Heart left ventricle (tissue), 16 donors: ENCODE measurements at regions not wholly inside any gene's neighbourhood (a gene's known extent, or its start where the extent isn't known, plus 50 kb on each side); places are given as distances from the start of the nearest gene placed in this dataset.

ENCODE experiments used
- ATAC-seq, 4 donors: fragments of 200-7000 bp; cut with Tn5 transposase; one replicate each; pipeline ENCODE4 v1.9.1; 2020 to 2022; ENCODE audit warnings: moderate library complexity in 4 of 4, mild to moderate bottlenecking in 3 of 4, moderate number of reproducible peaks in 1 of 4
- DNase-seq, 5 donors: peaks; one replicate each; pipeline ENCODE4 v3.0.0-alpha.2; 2020
- H3K27ac ChIP-seq, 12 donors: fragments of 200-600 bp; sonication (generic) in 4 of 12; one replicate each; pipeline versions ENCODE4 v1.5.0 to v1.8.0; 2016 to 2022; ENCODE audit warnings: mild to moderate bottlenecking in 2 of 12
- H3K27me3 ChIP-seq, 9 donors: fragments of 200-600 bp; sonication (generic) in 2 of 9; one replicate each; pipeline versions ENCODE4 v1.5.1 to v1.8.0; 2016 to 2022; ENCODE audit warnings: mild to moderate bottlenecking in 3 of 9
- H3K36me3 ChIP-seq, 9 donors: fragments of 200-600 bp; sonication (generic) in 2 of 9; one replicate each; pipeline versions ENCODE4 v1.5.0 to v1.8.0; 2018 to 2022; ENCODE audit warnings: mild to moderate bottlenecking in 2 of 9
- H3K4me1 ChIP-seq, 12 donors: fragments of 200-600 bp; sonication (generic) in 4 of 12; one replicate each; pipeline versions ENCODE4 v1.5.0 to v1.8.0; 2016 to 2022; ENCODE audit warnings: mild to moderate bottlenecking in 3 of 12
- H3K4me3 ChIP-seq, 12 donors: fragments of 200-600 bp; sonication (generic) in 4 of 12; one replicate each; pipeline versions ENCODE4 v1.5.0 to v1.8.0; 2017 to 2022; ENCODE audit warnings: mild to moderate bottlenecking in 9 of 12, moderate library complexity in 4 of 12
- H3K9me3 ChIP-seq, 12 donors: fragments of 200-600 bp; sonication (generic) in 4 of 12; one replicate each; pipeline versions ENCODE4 v1.5.0 to v1.8.0; 2016 to 2022; ENCODE audit warnings: mild to moderate bottlenecking in 1 of 12
- POLR2A ChIP-seq, 2 donors: fragments of 450-650 bp; IDR thresholded peaks; one replicate each; pipeline ENCODE4 v1.6.1; 2017; ENCODE audit warnings: antibody characterized with exemption in 2 of 2, mild to moderate bottlenecking in 2 of 2, moderate library complexity in 2 of 2
- WGBS, 4 donors: extraction: QIAGEN DNeasy Blood & Tissue Kit in 2 of 4; methylation state at CpG; one replicate each; pipeline versions ENCODE4 v1.1.5 to v1.1.7; 2013 to 2018; 5-methylcytosine and 5-hydroxymethylcytosine counted together
- intact Hi-C, 10 donors: fragments of 100-400 bp; cut with DNase I; formaldehyde crosslinking; loops; one replicate each; pipeline versions ENCODE4 v1.11.1 to v1.14.2; 2022
- TF ChIP-seq, protein P1 (sequence below), 12 donors: fragments of 200-600 bp; sonication (generic) in 4 of 12; IDR thresholded peaks; one replicate each; pipeline versions ENCODE4 v1.5.0 to v1.8.0; 2018 to 2022; ENCODE audit warnings: antibody characterized with exemption in 12 of 12, mild to moderate bottlenecking in 5 of 12
- donor health status: ischemic (EF 13 %, LVEDD 7.1; RV severe dilation, severe dysfunction).
- donor health status: healthy with polysubstance abuse.
- donor health status: DM: no; HTN: yes; CAD: no.
- donor health status: DM: no; HTN: no; CAD: no.
- donor health status: ischemic (EF 25% LVEDD 6.9; RV normal size, moderate dysfunction).
- donor health status: ischemic (EF 25% LVEDD 5.7; RV mildly dilated, moderate dysfunction).
- donor health status: healthy.
- donor health status: DM: yes; HTN: yes; CAD: no.
- donor health status: ischemic (EF 35%, LVEDD 5.7; RV mildly dilated, moderate dysfunction).
- donor health status: nonischemic (EF 11% LVEDD 7.7; RV severe dilation, severe dysfunction).
- donor health status: DM: yes; HTN: yes; CAD: no.
- donor health status: PGD.
- donor health status: ischemic (EF 29% LVEDD 5.4; RV normal size, mild dysfunction).
- donor health status: nonischemic (EF 23%, LVEDD 6.1; RV moderate dilation, normal function).

GRCh38 chr1:217230412-217230811, 400.5 kb downstream of the GPATCH2 start:
- ATAC-seq: peak in 1 of 4 donors; percentile 37
- TF ChIP-seq, protein P1, sequence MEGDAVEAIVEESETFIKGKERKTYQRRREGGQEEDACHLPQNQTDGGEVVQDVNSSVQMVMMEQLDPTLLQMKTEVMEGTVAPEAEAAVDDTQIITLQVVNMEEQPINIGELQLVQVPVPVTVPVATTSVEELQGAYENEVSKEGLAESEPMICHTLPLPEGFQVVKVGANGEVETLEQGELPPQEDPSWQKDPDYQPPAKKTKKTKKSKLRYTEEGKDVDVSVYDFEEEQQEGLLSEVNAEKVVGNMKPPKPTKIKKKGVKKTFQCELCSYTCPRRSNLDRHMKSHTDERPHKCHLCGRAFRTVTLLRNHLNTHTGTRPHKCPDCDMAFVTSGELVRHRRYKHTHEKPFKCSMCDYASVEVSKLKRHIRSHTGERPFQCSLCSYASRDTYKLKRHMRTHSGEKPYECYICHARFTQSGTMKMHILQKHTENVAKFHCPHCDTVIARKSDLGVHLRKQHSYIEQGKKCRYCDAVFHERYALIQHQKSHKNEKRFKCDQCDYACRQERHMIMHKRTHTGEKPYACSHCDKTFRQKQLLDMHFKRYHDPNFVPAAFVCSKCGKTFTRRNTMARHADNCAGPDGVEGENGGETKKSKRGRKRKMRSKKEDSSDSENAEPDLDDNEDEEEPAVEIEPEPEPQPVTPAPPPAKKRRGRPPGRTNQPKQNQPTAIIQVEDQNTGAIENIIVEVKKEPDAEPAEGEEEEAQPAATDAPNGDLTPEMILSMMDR (IDR thresholded peaks at IDR 0.05): peak in 5 of 12 donors; percentile 8 to 22 (median 15)
- TF ChIP-seq POLR2A (IDR thresholded peaks at IDR 0.05): no peak

GRCh38 chr1:217228689-217229088, 402.2 kb downstream of the GPATCH2 start:
- no peak for DNase-seq
- Histone ChIP-seq H3K36me3 (no peaks in the 10 kb centered on the region), H3K4me3 (no peak overlapping the region), H3K27me3 (no peaks in the 10 kb centered on the region), H3K9me3 (no peaks in the 10 kb centered on the region), H3K27ac (no peak overlapping the region), H3K4me1 (no peaks in the 10 kb centered on the region)
- TF ChIP-seq, protein P1 (IDR thresholded peaks at IDR 0.05): no peak
- no peak for TF ChIP-seq POLR2A (IDR thresholded peaks at IDR 0.05)
- intact Hi-C loops: no loop called here
- WGBS, 4 donors: 58 to 80% (median 73%) methylated on average over 5 of the region's 5 CpGs
- ATAC-seq: no peak

More at GRCh38 chr1:217230412-217230811, 400.5 kb downstream of the GPATCH2 start:
- no peak for DNase-seq
- no peaks in the 10 kb centered on the region for H3K4me1 ChIP-seq
- 44 to 56% (median 47%) methylated on average over 2 of the region's 2 CpGs for WGBS, 4 donors
- intact Hi-C loops: no loop called here
- H3K36me3 ChIP-seq: no peaks in the 10 kb centered on the region
- H3K27ac ChIP-seq: no peak overlapping the region
- no peaks in the 10 kb centered on the region for H3K9me3 ChIP-seq
- H3K4me3 ChIP-seq: no peak overlapping the region
- no peaks in the 10 kb centered on the region for H3K27me3 ChIP-seq

DNA sequence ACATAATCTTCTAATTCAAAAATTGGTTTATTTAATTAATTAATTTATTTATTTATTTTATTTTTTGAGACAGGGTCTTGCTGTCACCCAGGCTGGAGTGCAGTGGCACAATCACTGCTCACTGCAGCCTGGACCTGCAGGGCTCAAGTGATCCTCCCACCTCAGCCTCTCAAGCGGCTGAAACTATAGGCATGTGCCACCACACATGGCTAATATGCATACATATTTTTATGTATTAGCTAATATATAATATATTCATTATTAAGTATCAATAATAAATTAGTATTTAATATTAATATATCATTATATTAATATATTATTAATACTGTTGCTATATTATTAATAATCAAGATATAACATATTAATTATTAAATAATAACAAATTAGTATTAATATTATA, 406.7 kb downstream of the GPATCH2 start:
- WGBS, 4 donors: 88 to 97% (median 95%) methylated on average over 1 of the region's 1 CpG
- intact Hi-C loops: no loop called here
- DNase-seq: no peak

GRCh38 chr1:217214551-217214950, 416.3 kb downstream of the GPATCH2 start:
- intact Hi-C loops: no loop called here
- WGBS, 4 donors: 72 to 77% (median 75%) methylated on average over 3 of the region's 3 CpGs
- Histone ChIP-seq H3K4me1 (no peaks in the 10 kb centered on the region), H3K9me3 (no peaks in the 10 kb centered on the region), H3K27ac (no peak overlapping the region), H3K36me3 (no peaks in the 10 kb centered on the region), H3K27me3 (no peaks in the 10 kb centered on the region), H3K4me3 (no peak overlapping the region)
- ATAC-seq: no peak
- no peak for DNase-seq
- TF ChIP-seq, protein P1 (IDR thresholded peaks at IDR 0.05): no peak
- no peak for TF ChIP-seq POLR2A (IDR thresholded peaks at IDR 0.05)

More for the DNA sequence above, 406.7 kb downstream of the GPATCH2 start:
- H3K27me3 ChIP-seq: no peaks in the 10 kb centered on the region
- no peak overlapping the region for H3K27ac ChIP-seq
- no peak for ATAC-seq
- H3K36me3 ChIP-seq: no peaks in the 10 kb centered on the region
- TF ChIP-seq, protein P1 (IDR thresholded peaks at IDR 0.05): no peak
- TF ChIP-seq POLR2A (IDR thresholded peaks at IDR 0.05): no peak
- H3K4me1 ChIP-seq: no peaks in the 10 kb centered on the region
- H3K4me3 ChIP-seq: no peak overlapping the region
- H3K9me3 ChIP-seq: no peaks in the 10 kb centered on the region
